ENCODE measurements at regions not wholly inside any gene's neighbourhood (a gene's known extent, or its start where the extent isn't known, plus 50 kb on each side); places are given as distances from the start of the nearest gene placed in this dataset.

DNA sequence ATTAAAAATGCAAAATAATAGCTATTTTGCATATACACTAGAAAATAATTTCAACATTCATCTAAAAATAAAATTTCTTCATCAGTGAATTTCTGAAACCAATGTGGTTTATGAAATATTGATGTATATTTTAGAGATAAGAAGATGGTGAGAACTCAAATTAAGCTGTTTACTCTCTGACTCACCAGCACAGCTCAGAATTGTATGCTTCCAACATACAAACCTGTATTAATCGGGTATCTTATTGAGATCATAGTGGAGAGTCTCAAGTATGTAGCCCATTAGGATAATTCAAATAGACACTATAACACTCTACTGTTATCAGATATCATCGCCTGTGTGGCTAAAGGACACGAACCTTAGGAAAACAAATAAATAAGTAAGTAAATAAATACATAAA, 899.5 kb upstream of the INTU start:
- H3K9me3 Mint-ChIP-seq, result peaks cover 8 to 10% of the 10 kb centered on the region in 2 donors
- DNase-seq (ENCODE audit: low spot score in 2 of 2) (no peak), ATAC-seq (no peak)
- H3K27ac Mint-ChIP-seq, result no peak overlapping the region
- no peaks in the 10 kb centered on the region for H3K36me3 Mint-ChIP-seq

DNA sequence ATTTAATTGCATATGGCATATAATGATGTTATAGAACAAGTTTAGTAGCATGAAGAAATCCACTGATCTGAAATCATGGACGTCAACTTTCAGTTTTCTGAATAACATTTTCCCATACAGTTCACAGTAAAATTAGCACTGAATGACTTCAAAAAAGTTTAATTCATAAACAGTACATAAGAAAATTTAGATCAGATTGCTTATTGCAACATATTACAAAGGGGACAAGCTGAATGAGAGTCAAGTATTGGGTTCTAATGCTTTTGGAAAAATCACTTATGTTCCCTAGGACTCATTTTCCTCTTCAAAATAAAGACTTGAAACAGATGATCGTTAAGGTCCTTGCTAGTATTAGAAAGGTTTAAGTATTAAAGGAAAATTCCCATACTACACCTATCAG, 898.3 kb upstream of the INTU start:
- ATAC-seq (no peak), DNase-seq (ENCODE audit: low spot score in 2 of 2) (no peak)
- no peaks in the 10 kb centered on the region for H3K36me3 Mint-ChIP-seq
- no peak overlapping the region for H3K27ac Mint-ChIP-seq
- peaks cover 8 to 10% of the 10 kb centered on the region in 2 donors for H3K9me3 Mint-ChIP-seq

DNA sequence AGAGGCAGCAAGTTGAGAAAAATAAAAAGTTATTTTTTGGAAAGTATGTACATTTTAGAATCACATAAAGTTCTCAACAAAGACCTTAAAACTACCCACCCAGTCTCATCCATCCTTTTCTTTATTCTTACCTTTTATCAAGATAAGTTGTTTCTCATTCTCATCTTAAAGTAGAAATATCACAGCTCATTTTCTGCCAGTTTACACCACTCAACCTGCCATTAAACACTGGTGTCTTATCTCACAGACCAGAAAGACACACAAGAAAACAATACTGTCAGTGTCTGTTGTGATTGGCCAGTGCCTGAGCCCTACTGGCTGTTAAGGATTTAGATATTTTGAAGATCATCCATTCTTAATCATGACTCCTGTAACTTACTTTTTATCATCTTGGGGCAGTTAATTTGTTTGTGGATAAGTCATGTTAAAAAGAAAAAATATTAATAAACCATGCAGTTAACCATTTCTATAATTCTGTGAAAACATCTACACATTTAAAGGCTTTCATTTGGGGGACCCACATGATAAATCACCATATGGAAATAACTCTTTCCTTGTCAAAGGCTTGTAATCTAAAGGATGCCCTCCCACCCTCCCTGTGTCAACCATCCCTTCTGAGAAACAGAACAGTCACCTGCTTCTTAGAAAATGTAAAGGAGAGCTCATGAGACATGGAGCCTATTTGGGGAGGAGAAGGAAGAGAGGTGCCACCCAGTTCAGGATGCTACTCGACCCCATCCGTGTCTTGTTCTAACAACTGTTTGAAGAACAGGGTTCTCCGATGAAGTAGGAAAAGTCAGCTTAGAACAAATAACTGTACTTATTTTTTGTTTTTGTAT, 897.2 kb upstream of the INTU start:
- Mint-ChIP-seq H3K9me3 (peaks cover 9 to 11% of the 10 kb centered on the region in 2 donors), H3K27ac (no peak overlapping the region), H3K36me3 (no peaks in the 10 kb centered on the region)
- ATAC-seq (no peak), DNase-seq (ENCODE audit: low spot score in 2 of 2) (no peak)

DNA sequence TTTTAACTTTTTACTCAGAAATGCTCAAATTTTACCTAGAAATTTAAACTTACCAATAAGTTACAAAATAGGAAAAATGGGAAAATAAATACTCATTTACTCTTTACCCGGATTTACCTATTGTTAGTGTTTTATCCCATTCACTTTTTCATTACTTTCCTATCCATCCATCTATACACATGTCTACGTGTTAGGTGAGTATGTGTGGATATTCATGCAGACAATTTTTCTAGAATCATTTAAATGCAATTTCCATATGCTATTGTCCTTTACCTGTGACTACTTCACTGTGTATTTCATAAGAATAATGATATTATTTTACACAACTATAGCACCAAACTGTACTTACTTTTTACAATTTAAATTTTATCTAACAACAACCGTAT, 896.6 kb upstream of the INTU start:
- no peak for ATAC-seq
- Mint-ChIP-seq H3K27ac (no peak overlapping the region), H3K36me3 (no peaks in the 10 kb centered on the region), H3K9me3 (peaks cover 11 to 12% of the 10 kb centered on the region in 2 donors)
- DNase-seq (ENCODE audit: low spot score in 2 of 2), result no peak

DNA sequence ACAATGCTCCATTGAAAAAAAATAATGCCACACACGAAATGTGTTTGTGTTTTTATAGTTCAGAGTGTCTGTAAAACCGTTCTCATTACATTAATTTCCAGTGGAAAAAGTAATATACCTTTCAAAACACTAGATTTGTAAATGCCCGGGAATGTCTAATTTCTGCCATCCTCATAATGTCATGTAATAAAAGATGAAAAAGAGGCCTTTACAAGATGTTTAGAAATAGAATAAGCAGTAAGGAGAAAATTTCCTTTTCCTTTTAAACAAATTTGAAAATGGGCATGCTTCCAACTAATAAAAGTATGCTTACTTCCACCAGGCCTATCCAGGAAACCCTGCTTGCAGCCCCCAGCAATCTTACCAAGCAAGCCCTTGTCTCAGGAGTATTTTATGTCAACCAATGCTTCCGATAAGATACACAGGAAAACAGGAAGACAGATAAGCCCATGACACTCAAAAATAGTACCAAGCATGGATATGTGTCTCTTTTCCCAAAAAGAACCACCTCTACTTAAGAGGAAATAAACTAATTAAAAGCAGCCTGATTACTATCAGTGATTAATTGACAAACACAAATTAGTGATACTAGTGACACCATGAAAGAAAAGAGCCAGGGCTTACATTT, 894.7 kb upstream of the INTU start:
- no peak for DNase-seq (ENCODE audit: low spot score in 2 of 2)
- no peaks in the 10 kb centered on the region for H3K36me3 Mint-ChIP-seq
- no peak for ATAC-seq
- peaks cover 10 to 11% of the 10 kb centered on the region in 2 donors for H3K9me3 Mint-ChIP-seq
- no peak overlapping the region for H3K27ac Mint-ChIP-seq

DNA sequence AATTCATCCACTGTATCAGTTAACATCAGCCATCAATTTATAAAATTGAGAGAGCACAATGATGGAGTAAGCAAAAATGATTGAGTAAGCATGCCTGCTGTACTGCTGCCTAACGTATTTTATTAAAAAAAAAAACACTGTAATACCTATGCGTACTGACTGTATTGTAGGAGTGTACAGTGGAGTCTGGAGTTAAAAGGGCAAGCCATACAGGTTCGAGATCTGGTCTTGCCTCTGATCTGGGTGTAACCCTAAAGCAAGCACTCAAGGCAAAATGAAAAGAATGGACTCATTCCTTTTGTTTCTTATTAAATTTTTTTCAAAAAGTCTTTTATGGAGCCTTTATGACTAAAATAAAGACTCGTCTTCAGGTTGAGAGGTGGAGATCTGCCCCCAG, 894.2 kb upstream of the INTU start:
- Mint-ChIP-seq H3K27ac (no peak overlapping the region), H3K36me3 (peaks cover 0 to under 1% of the 10 kb centered on the region in 2 donors), H3K9me3 (peaks cover 10 to 11% of the 10 kb centered on the region in 2 donors)
- DNase-seq (ENCODE audit: low spot score in 2 of 2) (no peak), ATAC-seq (no peak)

DNA sequence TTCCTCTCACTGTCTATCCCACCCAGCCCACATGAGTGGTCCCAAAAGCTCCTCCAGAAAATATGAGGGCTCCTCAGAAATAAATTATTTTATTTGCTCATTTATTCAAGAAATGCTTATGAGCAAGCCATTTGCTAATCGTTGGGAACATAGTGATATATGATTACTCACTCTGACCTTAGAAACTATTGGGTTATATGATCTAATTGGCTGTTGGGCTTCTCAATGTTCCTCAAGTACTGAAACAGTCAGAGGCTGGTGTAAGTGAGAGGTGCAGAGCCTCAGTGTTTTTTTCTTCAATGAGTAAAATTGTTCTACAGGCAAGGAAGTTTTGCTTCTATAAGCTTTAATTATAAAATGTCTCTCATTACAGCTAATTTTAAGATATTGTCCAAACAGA, 893.8 kb upstream of the INTU start:
- DNase-seq (ENCODE audit: low spot score in 2 of 2), result no peak
- Mint-ChIP-seq H3K9me3 (peaks cover 11 to 14% of the 10 kb centered on the region in 2 donors), H3K27ac (no peak overlapping the region), H3K36me3 (peaks cover 0 to 5% of the 10 kb centered on the region in 2 donors)
- ATAC-seq, result no peak

DNA sequence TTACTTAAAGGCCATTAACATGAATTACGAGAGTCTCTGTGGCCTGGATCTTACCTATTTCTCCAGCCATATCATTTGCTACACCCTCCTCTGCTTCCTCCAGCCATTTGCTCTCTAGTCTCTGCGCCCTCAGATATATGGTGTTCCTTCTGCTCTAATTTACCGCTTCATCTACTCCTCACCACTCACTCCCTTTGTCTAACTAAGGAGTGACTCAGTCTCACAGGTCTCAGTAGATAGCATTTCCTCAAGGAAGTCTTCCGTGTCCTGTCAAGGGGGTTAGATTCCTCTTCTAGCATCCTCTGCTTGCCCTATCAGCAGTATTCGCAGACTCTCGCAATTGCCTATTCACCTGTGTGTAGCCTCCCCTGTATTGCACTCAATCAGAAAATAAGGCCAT, 892.1 kb upstream of the INTU start:
- no peak overlapping the region for H3K27ac Mint-ChIP-seq
- H3K9me3 Mint-ChIP-seq, result peaks cover 11 to 15% of the 10 kb centered on the region in 2 donors
- ATAC-seq (no peak), DNase-seq (ENCODE audit: low spot score in 2 of 2) (no peak)
- H3K36me3 Mint-ChIP-seq, result peaks cover 0 to 6% of the 10 kb centered on the region in 2 donors

DNA sequence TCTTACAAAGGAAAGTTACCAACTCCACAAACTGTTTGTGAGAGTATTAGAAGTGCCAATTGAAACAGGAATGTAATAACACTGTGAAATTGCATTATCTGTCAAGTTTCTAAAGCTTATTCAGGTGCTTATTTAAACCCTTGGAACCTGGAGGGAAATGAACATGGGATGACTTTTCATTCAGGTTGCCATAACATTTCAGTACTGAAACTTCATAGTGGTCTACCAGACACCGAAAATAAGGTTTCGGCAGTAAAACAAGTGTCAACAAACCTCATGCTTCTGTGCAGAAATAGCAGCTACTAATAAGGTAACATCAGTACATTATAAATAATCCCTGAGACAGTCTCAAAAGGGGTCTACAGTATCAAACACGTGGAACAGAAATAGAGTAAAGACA, 890.7 kb upstream of the INTU start:
- DNase-seq (ENCODE audit: low spot score in 2 of 2) (no peak), ATAC-seq (no peak)
- Mint-ChIP-seq H3K36me3 (peaks cover 0 to 6% of the 10 kb centered on the region in 2 donors), H3K27ac (no peak overlapping the region), H3K9me3 (peaks cover 15 to 20% of the 10 kb centered on the region in 2 donors)

DNA sequence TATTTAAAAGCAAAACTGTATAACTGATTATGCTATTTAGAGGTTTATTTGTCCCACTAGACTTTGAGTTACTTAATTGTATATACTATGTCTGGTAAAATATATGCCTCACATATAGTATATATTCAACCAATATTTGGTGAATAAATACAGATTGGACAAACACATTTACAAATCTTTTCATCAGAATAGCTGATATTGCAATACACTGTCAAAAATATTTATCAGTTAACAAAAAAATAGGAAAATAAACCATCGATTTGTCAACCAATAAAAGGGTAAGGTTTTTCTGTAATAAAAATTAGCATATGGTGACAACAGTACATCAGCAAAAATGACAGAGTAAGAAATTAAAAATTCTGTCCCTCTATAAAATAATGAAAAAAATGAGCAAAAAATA, 889.9 kb upstream of the INTU start:
- no peak for DNase-seq (ENCODE audit: low spot score in 2 of 2)
- peaks cover 0 to 6% of the 10 kb centered on the region in 2 donors for H3K36me3 Mint-ChIP-seq
- no peak for ATAC-seq
- H3K9me3 Mint-ChIP-seq, result peaks cover 9 to 15% of the 10 kb centered on the region in 2 donors
- no peak overlapping the region for H3K27ac Mint-ChIP-seq

DNA sequence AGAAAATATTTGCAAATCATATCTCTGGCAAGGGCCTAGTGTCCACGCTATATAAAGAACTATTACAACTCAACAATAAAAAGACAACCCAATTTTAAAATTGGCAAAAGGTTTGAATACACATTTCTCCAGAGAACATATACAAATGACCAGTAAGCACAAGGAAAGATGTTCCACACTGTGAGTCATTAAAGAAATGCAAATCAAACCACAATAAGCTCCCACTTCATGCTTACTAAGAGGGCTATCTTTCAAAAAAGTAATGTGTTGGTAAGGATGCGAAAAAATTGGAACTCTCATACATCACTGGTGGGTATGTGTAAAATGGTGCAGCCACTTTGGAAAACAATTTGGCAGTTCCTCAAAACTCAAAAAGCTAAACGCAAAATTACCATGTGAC, 884.0 kb upstream of the INTU start:
- Mint-ChIP-seq H3K27ac (no peak overlapping the region), H3K36me3 (peaks cover 0 to 3% of the 10 kb centered on the region in 2 donors), H3K9me3 (peaks cover 9 to 13% of the 10 kb centered on the region in 2 donors)
- no peak for ATAC-seq
- DNase-seq (ENCODE audit: low spot score in 2 of 2), result no peak

DNA sequence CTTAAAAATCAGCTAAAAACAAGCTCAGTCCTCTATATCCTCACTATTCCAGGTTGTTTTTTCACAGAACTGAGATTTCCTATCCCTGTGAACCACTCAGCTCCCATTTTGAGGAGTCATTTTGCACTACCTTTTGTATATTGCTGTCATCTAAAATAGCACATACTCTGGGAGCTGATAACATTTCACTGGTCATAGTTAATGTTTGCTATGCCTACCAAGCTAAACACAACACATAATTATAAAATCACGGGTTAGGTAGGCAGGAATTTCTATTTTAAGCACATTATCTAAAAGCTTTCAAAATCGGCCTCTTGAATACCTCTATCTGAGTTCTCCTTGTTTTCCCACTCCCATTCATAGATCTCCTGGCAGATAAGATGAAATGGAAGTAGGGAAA, 882.0 kb upstream of the INTU start:
- peaks cover 9 to 10% of the 10 kb centered on the region in 2 donors for H3K9me3 Mint-ChIP-seq
- ATAC-seq (no peak), DNase-seq (ENCODE audit: low spot score in 2 of 2) (no peak)
- H3K27ac Mint-ChIP-seq, result no peak overlapping the region
- H3K36me3 Mint-ChIP-seq, result no peaks in the 10 kb centered on the region

DNA sequence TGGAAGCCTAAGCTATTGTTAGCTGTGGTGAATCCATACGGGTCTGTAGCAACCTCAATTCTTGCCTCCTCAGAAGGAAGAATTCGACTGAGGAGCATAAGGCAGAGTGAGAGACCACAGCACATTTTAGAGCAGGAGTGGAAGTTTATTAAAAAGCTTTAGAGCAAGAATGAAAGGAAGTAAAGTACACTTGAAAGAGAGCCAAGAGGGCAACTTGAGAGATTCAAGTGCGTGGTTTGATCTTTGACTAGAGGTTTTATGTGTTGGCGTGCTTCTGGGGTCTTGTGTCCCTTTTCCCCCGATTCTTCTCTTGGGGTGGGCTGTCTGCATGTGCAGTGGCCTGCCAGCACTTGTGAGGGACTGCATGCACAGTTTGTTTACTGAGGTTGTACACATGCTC, 880.6 kb upstream of the INTU start:
- Mint-ChIP-seq H3K9me3 (peaks cover 4 to 5% of the 10 kb centered on the region in 2 donors), H3K36me3 (no peaks in the 10 kb centered on the region), H3K27ac (no peak overlapping the region)
- ATAC-seq (no peak), DNase-seq (ENCODE audit: low spot score in 2 of 2) (no peak)

DNA sequence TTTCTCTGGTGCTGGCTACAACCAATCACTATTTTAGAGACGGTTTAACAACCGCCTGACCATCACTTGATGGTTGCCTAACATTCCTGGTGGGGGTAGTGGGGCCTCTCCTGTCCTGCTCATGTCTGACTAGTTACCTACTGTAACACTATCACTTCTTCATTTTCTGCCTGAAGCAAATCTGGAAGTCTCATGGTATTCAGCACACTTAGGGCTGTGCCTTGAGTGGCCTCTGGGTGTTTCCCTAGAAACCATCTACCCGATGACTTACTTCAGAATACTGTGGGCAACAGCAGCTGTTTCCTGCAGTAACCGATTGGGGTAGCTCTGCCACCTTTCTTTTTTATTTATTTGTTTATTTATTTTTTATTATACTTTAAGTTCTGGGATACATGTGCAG, 880.1 kb upstream of the INTU start:
- DNase-seq (ENCODE audit: low spot score in 2 of 2), result no peak
- ATAC-seq, result no peak
- H3K9me3 Mint-ChIP-seq, result peaks cover 4 to 5% of the 10 kb centered on the region in 2 donors
- no peaks in the 10 kb centered on the region for H3K36me3 Mint-ChIP-seq
- H3K27ac Mint-ChIP-seq, result no peak overlapping the region

DNA sequence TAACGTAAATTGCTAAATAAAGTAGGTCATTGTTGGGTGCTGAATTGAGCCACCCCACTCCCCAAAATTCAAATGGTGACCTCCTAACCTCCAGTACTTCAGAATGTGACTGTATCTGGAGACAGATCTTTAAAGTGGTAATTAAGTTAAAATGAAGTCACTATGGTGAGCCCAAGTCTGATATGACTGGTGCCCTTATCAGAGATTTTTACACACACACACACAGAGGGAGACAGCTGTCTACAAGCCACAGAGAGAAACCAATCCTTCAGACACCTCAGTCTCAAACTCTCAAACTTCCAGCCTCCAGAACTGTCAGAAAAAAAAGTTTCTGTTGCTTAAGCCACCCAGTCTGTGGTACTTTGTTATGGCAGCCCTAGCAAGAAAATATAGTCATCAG, 879.2 kb upstream of the INTU start:
- no peaks in the 10 kb centered on the region for H3K36me3 Mint-ChIP-seq
- H3K27ac Mint-ChIP-seq, result no peak overlapping the region
- ATAC-seq, result no peak
- H3K9me3 Mint-ChIP-seq, result peaks cover 4 to 5% of the 10 kb centered on the region in 2 donors
- no peak for DNase-seq (ENCODE audit: low spot score in 2 of 2)

DNA sequence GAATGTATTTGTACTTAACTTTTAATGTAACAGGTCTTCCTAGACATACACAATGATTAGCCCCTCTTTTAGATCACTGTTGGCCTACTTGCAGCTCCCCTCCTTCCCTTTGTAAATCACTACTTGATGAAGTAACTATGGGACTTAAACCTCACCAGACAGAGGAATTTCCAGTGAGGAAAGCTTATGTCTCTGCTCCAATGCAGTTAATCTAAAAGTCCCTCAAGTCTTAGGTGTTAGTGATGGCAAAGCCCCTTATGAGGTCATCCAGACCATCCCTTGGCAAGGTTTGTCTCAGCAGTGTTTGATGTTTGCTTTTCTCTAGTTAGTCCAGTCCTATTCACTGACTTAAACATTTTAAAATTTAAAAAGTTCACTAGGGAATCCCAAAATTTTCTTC, 877.3 kb upstream of the INTU start:
- Mint-ChIP-seq H3K27ac (no peak overlapping the region), H3K36me3 (no peaks in the 10 kb centered on the region), H3K9me3 (peaks cover 5 to 9% of the 10 kb centered on the region in 2 donors)
- ATAC-seq, result no peak
- no peak for DNase-seq (ENCODE audit: low spot score in 2 of 2)

DNA sequence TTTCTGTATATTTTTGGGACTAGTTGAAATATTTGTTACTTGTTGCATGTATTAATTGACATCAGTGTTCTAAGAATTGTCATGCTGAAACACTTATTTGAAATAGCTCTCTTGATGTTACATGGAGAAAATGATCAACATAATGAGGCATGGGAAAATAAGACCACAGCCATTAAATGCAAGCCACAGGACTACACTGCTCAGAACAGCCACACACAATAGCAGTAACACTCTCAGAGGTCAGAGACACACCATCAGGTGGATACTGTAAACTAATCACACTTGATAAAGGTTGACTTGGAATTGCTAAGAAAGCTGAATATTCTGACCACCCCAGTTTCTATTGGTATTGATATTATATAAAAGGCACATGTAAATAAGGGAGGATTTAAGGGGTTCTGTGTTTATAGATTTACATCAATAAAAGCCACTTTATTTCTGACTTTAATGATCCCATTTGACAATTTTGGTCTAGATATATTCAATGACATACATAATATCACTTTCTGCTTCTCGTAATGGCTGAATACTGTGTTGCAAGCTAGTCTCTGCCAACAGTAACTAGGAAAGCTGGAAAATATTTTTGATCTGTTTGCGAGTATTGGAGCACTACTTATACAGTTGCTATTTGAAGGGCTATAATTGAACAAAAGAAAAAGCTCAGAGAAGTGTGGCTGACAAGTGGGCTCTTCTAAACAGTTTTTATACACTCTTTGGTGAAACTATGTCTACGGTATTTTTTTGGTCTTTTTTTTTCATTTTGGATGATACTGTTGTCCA, 876.5 kb upstream of the INTU start:
- H3K9me3 Mint-ChIP-seq, result peaks cover 0 to 9% of the 10 kb centered on the region in 2 donors
- DNase-seq (ENCODE audit: low spot score in 2 of 2) (no peak), ATAC-seq (no peak)
- H3K36me3 Mint-ChIP-seq, result no peaks in the 10 kb centered on the region
- no peak overlapping the region for H3K27ac Mint-ChIP-seq

All from activated naive CD4-positive, alpha-beta T cell treated with anti-CD3 and anti-CD28 coated beads, Interleukin-2, amount 50 U/mL, for 72 hours (primary cell).